IMR-90 (cell line): ENCODE measurements at regions not wholly inside any gene's neighbourhood (a gene's known extent, or its start where the extent isn't known, plus 50 kb on each side); places are given as distances from the start of the nearest gene placed in this dataset.
"Not testable (repeated sequence)": the region's sequence is repeated elsewhere in the genome, so short reads cannot be mapped to it uniquely, and the experiment has no call there.

Experiments used
- ATAC-seq: fragments of 200-7000 bp; cut with Tn5 transposase; 2 replicates; pipeline ENCODE4 v1.9.1; 2020; ENCODE audit warnings: low read depth, mild to moderate bottlenecking, moderate library complexity
- BruUV-seq: library from RNA; stranded (reverse); fragments of 400-500 nt; replicated peaks from 2 replicates; lab custom pipeline; 2021; lab: Mats Ljungman, UMichigan
- CTCF ChIA-PET: fragments of 300-600 bp; formaldehyde crosslinking; extraction: SDS; loops from one replicate; lab custom pipeline; 2021; ENCODE audit warnings: antibody characterized with exemption; lab: Yijun Ruan, JAX
- POLR2A ChIA-PET: fragments of 300-600 bp; sonication (Branson Sonifier 250); formaldehyde crosslinking; loops from one replicate; lab custom pipeline; 2022; ENCODE audit warnings: antibody characterized with exemption; ENCODE audit not compliant: unreplicated experiment; lab: Charles Lee
- DNase-seq: peaks from one replicate; pipeline ENCODE4 v3.0.0; 2013
- H2AFZ ChIP-seq: replicated peaks from 2 replicates; pipeline ENCODE3; 2013; ENCODE audit warnings: low read length, mild to moderate bottlenecking; ENCODE audit not compliant: poor library complexity
- H2AK5ac ChIP-seq: 2 replicates; pipeline ENCODE4 v1.6.1; 2013; ENCODE audit warnings: low read depth, low read length, inconsistent platforms
- H2AK9ac ChIP-seq: replicated peaks from 2 replicates; pipeline ENCODE3; 2013; ENCODE audit warnings: mild to moderate bottlenecking, low read depth, low read length, moderate library complexity; ENCODE audit not compliant: poor library complexity
- H2BK120ac ChIP-seq: 2 replicates; pipeline ENCODE4 v1.6.1; 2013; ENCODE audit warnings: low read depth, low read length, inconsistent platforms
- H2BK15ac ChIP-seq: 3 replicates; pipeline ENCODE4 v1.6.1; 2013; ENCODE audit warnings: low read depth, low read length, inconsistent platforms
- H2BK20ac ChIP-seq: 2 replicates; pipeline ENCODE4 v1.6.1; 2013; ENCODE audit warnings: low read depth, mild to moderate bottlenecking, inconsistent platforms, low read length, moderate library complexity
- H2BK5ac ChIP-seq: 2 replicates; pipeline ENCODE4 v1.6.1; 2013; ENCODE audit warnings: mild to moderate bottlenecking, low read depth, low read length, inconsistent platforms; ENCODE audit not compliant: poor library complexity, severe bottlenecking
- H3K14ac ChIP-seq: replicated peaks from 2 replicates; pipeline ENCODE4 v1.6.1; 2013; ENCODE audit warnings: low read depth, low read length, inconsistent platforms
- H3K18ac ChIP-seq: 2 replicates; pipeline ENCODE4 v1.6.1; 2013; ENCODE audit warnings: low read depth, low read length, control low read depth
- H3K23ac ChIP-seq: 2 replicates; pipeline ENCODE4 v1.6.1; 2013; ENCODE audit warnings: low read depth, low read length, inconsistent platforms
- H3K27ac ChIP-seq: 2 replicates; pipeline ENCODE4 v1.5.1; 2013; ENCODE audit warnings: mild to moderate bottlenecking, control low read depth, low read length; ENCODE audit not compliant: insufficient read depth
- H3K27me3 ChIP-seq: 2 replicates; pipeline ENCODE4 v1.6.1; 2013; ENCODE audit warnings: low read length; ENCODE audit not compliant: control insufficient read depth, insufficient read depth
- H3K36me3 ChIP-seq: 2 replicates; pipeline ENCODE4 v1.6.1; 2013; ENCODE audit warnings: low read length, mixed read lengths; ENCODE audit not compliant: control insufficient read depth, insufficient read depth
- H3K4ac ChIP-seq: 2 replicates; pipeline ENCODE4 v1.6.1; 2013; ENCODE audit warnings: low read depth, low read length, inconsistent platforms
- H3K4me1 ChIP-seq: 2 replicates; pipeline ENCODE4 v1.6.1; 2013; ENCODE audit warnings: low read length, mixed read lengths; ENCODE audit not compliant: control insufficient read depth, insufficient read depth
- H3K4me2 ChIP-seq: 2 replicates; pipeline ENCODE4 v1.6.1; 2013; ENCODE audit warnings: low read depth, mild to moderate bottlenecking, control low read depth, low read length, moderate library complexity
- H3K4me3 ChIP-seq: 2 replicates; pipeline ENCODE4 v1.5.1; 2013; ENCODE audit warnings: low read depth, mild to moderate bottlenecking, control low read depth, low read length, moderate library complexity; ENCODE audit not compliant: insufficient read depth
- H3K56ac ChIP-seq: 2 replicates; pipeline ENCODE4 v1.6.1; 2013; ENCODE audit warnings: low read length, inconsistent platforms; ENCODE audit not compliant: insufficient read depth; ENCODE audit errors: extremely low read depth
- H3K79me1 ChIP-seq, 2 experiments: 2 replicates each; pipeline ENCODE4 v1.6.1; 2013; ENCODE audit warnings: low read length in 2 of 2, inconsistent platforms in 1 of 2, low read depth in 1 of 2
- H3K9ac ChIP-seq: 2 replicates; pipeline ENCODE4 v1.6.1; 2013; ENCODE audit warnings: low read depth, low read length, control low read depth
- H3K9me1 ChIP-seq: 2 replicates; pipeline ENCODE4 v1.6.1; 2013; ENCODE audit warnings: low read length, inconsistent platforms; ENCODE audit not compliant: insufficient read depth
- H3K9me3 ChIP-seq: 2 replicates; pipeline ENCODE4 v1.6.1; 2013; ENCODE audit warnings: low read length; ENCODE audit not compliant: control insufficient read depth, insufficient read depth
- H4K20me1 ChIP-seq: 2 replicates; pipeline ENCODE4 v1.6.1; 2013; ENCODE audit warnings: low read length, inconsistent platforms; ENCODE audit not compliant: insufficient read depth
- H4K5ac ChIP-seq: 2 replicates; pipeline ENCODE4 v1.6.1; 2013; ENCODE audit warnings: mild to moderate bottlenecking, low read depth, low read length, control low read depth
- H4K8ac ChIP-seq, 2 experiments: 2 replicates each; pipeline ENCODE4 v1.6.1; 2013; ENCODE audit warnings: low read depth in 2 of 2, low read length in 2 of 2, control low read depth in 1 of 2, inconsistent platforms in 1 of 2
- H4K91ac ChIP-seq: 2 replicates; pipeline ENCODE4 v1.6.1; 2013; ENCODE audit warnings: low read depth, low read length, inconsistent platforms; ENCODE audit not compliant: insufficient read depth
- BHLHE40 ChIP-seq: fragments of 150-350 bp; IDR thresholded peaks from 2 replicates; pipeline ENCODE4 v1.6.1; 2016; ENCODE audit warnings: mild to moderate bottlenecking, low read depth, low read length
- CEBPB ChIP-seq: IDR thresholded peaks from 2 replicates; pipeline ENCODE4 v1.6.1; 2012; ENCODE audit warnings: low read depth, low read length, improper control_type of control experiment
- CHD1 ChIP-seq: IDR thresholded peaks from 2 replicates; pipeline ENCODE4 v1.6.1; 2012; ENCODE audit warnings: low read depth, low read length, improper control_type of control experiment
- MAZ ChIP-seq: IDR thresholded peaks from 2 replicates; pipeline ENCODE4 v1.6.1; 2012; ENCODE audit warnings: low read depth, mild to moderate bottlenecking, low read length, improper control_type of control experiment, moderate library complexity, borderline replicate concordance
- MXI1 ChIP-seq: IDR thresholded peaks from 2 replicates; pipeline ENCODE4 v1.6.1; 2012; ENCODE audit warnings: low read depth, mild to moderate bottlenecking, low read length, moderate library complexity, borderline replicate concordance
- RAD21 ChIP-seq: IDR thresholded peaks from 2 replicates; pipeline ENCODE4 v1.6.1; 2012; ENCODE audit warnings: low read length, improper control_type of control experiment
- RFX5 ChIP-seq: IDR thresholded peaks from 2 replicates; pipeline ENCODE4 v1.8.0; 2012; ENCODE audit warnings: low read depth, mild to moderate bottlenecking, low read length, moderate library complexity
- SMC3 ChIP-seq: fragments of 150-350 bp; IDR thresholded peaks from 2 replicates; pipeline ENCODE4 v1.6.1; 2016; ENCODE audit warnings: low read depth, mild to moderate bottlenecking, antibody characterized with exemption, low read length, moderate library complexity
- WGBS, 2 experiments: methylation state at CpG; one replicate each; pipeline versions ENCODE4 v1.1.5 to v1.1.7; 2013; ENCODE audit warnings: missing lambda C conversion rate in 2 of 2; ENCODE audit not compliant: insufficient read length in 1 of 2; ENCODE audit errors: extremely low coverage in 2 of 2; 5-methylcytosine and 5-hydroxymethylcytosine counted together
- dilution Hi-C: fragments of 300-500 bp; cut with HindIII; formaldehyde crosslinking; loops from one replicate; pipeline ENCODE4 v1.14.3; 2018; ENCODE audit warnings: low sequenced_read_pairs; ENCODE audit not compliant: unreplicated experiment
- in situ Hi-C: fragments of 300-500 bp; cut with MboI; formaldehyde crosslinking; loops from 3 replicates; pipeline ENCODE4 v1.14.3; 2019; ENCODE audit warnings: low sequenced_read_pairs, inconsistent platforms, mixed read lengths
- intact Hi-C: fragments of 100-400 bp; cut with micrococcal nuclease; formaldehyde crosslinking; loops from 2 replicates; pipeline ENCODE4 v1.10.0; 2022

GRCh38 chr11:38693306-38693705 is 2095.3 kb upstream of the RAG2 start:
- CTCF ChIA-PET = no interaction called here
- POLR2A ChIA-PET = no interaction called here
- dilution Hi-C loops = no loop called here

GRCh38 chr11:38690211-38690610 is 2092.2 kb upstream of the RAG2 start:
- H2BK120ac ChIP-seq, H3K56ac ChIP-seq, POLR2A ChIA-PET, H3K23ac ChIP-seq, CTCF ChIA-PET, in situ Hi-C loops, H3K4me3 ChIP-seq, DNase-seq, H3K9me3 ChIP-seq, H3K79me1 ChIP-seq, H3K4ac ChIP-seq, H2AK5ac ChIP-seq, H4K5ac ChIP-seq, intact Hi-C loops, H4K8ac ChIP-seq, H3K14ac ChIP-seq, H2AFZ ChIP-seq, ATAC-seq, H3K9me1 ChIP-seq, H3K4me1 ChIP-seq, H3K18ac ChIP-seq, H2BK15ac ChIP-seq, H3K36me3 ChIP-seq, dilution Hi-C loops, H3K27ac ChIP-seq, H2BK20ac ChIP-seq, H2BK5ac ChIP-seq, H4K91ac ChIP-seq, H3K4me2 ChIP-seq, H3K9ac ChIP-seq, H4K20me1 ChIP-seq, H2AK9ac ChIP-seq, BruUV-seq, H3K27me3 ChIP-seq: not testable (repeated sequence)
- no CpG with 5 or more reads among the region's 2 CpGs for WGBS, 2 experiments

More at GRCh38 chr11:38693306-38693705, 2095.3 kb upstream of the RAG2 start:
- intact Hi-C loops = no loop called here
- Histone ChIP-seq H3K4me3 (no peak overlapping the region), H2AK9ac (no peak overlapping the region), H4K20me1 (no peaks in the 10 kb centered on the region), H3K27ac (no peak overlapping the region), H4K5ac (no peak overlapping the region), H4K8ac (no peak overlapping the region), H3K23ac (no peak overlapping the region), H2BK20ac (no peak overlapping the region), H4K91ac (no peak overlapping the region), H3K27me3 (no peaks in the 10 kb centered on the region), H3K4me2 (no peak overlapping the region), H2BK15ac (no peak overlapping the region), H2AK5ac (no peak overlapping the region), H2BK5ac (no peak overlapping the region), H3K4me1 (no peaks in the 10 kb centered on the region), H3K9ac (no peak overlapping the region), H3K4ac (no peak overlapping the region), H2AFZ (no peak overlapping the region), H2BK120ac (no peak overlapping the region), H3K36me3 (no peaks in the 10 kb centered on the region), H3K9me3 (peaks cover 12% of the 10 kb centered on the region), H3K18ac (no peak overlapping the region), H3K9me1 (no peaks in the 10 kb centered on the region), H3K56ac (no peak overlapping the region), H3K79me1 (no peaks in the 10 kb centered on the region), H3K14ac (no peak overlapping the region)
- no CpG with 5 or more reads among the region's 1 CpG for WGBS, 2 experiments
- in situ Hi-C loops = no loop called here
- no TSS peak for BruUV-seq
- TF ChIP-seq RFX5 (no peak), SMC3 (no peak), CHD1 (no peak), RAD21 (no peak), BHLHE40 (no peak), MAZ (no peak), CEBPB (no peak), MXI1 (no peak)
- no peak for DNase-seq
- no peak for ATAC-seq
